HG03439 (cell line): ENCODE measurements at regions not wholly inside any gene's neighbourhood (a gene's known extent, or its start where the extent isn't known, plus 50 kb on each side); places are given as distances from the start of the nearest gene placed in this dataset.
A peak's percentile ranks its signal among the peaks of the same experiment; 100 is the strongest.
"Not testable (repeated sequence)": the region's sequence is repeated elsewhere in the genome, so short reads cannot be mapped to it uniquely, and the experiment has no call there.

Experiments
- ATAC-seq: cut with Tn5 transposase; IDR thresholded peaks from one replicate; pipeline ENCODE4 v1.9.1; 2021; ENCODE audit warnings: mild to moderate bottlenecking, moderate library complexity; ENCODE audit not compliant: unreplicated experiment

- no peak for ATAC-seq
Measured at GRCh38 chr10:4278186-4278585, 493.2 kb upstream of the KLF6 start.

- ATAC-seq: no peak
Measured at GRCh38 chr10:4276151-4276550, 491.1 kb upstream of the KLF6 start.

GRCh38 chr10:4274671-4275070 is 489.7 kb upstream of the KLF6 start:
- ATAC-seq: not testable (repeated sequence)

- no peak for ATAC-seq
Measured at GRCh38 chr10:4271193-4271592, 486.2 kb upstream of the KLF6 start.

- ATAC-seq: no peak
Measured at GRCh38 chr10:4270116-4270515, 485.1 kb upstream of the KLF6 start.

- not testable (repeated sequence) for ATAC-seq
Measured at GRCh38 chr10:4268490-4268889, 483.5 kb upstream of the KLF6 start.

GRCh38 chr10:4267086-4267773 is 482.2 kb upstream of the KLF6 start:
- ATAC-seq: no peak

GRCh38 chr10:4266416-4267085 is 481.5 kb upstream of the KLF6 start:
- no peak for ATAC-seq

- no peak for ATAC-seq
Measured at GRCh38 chr10:4265964-4266363, 481.0 kb upstream of the KLF6 start.

GRCh38 chr10:4264209-4264865 is 479.3 kb upstream of the KLF6 start:
- ATAC-seq: no peak

- ATAC-seq: no peak
Measured at GRCh38 chr10:4263601-4263921, 478.6 kb upstream of the KLF6 start.

GRCh38 chr10:4262870-4263600 is 478.0 kb upstream of the KLF6 start:
- no peak for ATAC-seq

- no peak for ATAC-seq
Measured at GRCh38 chr10:4262449-4262848, 477.4 kb upstream of the KLF6 start.

- no peak for ATAC-seq
Measured at GRCh38 chr10:4260483-4261124, 475.6 kb upstream of the KLF6 start.

- ATAC-seq: no peak
Measured at GRCh38 chr10:4257939-4258465, 473.0 kb upstream of the KLF6 start.

GRCh38 chr10:4256971-4257370 is 472.0 kb upstream of the KLF6 start:
- ATAC-seq: no peak

GRCh38 chr10:4255751-4256150 is 470.7 kb upstream of the KLF6 start:
- ATAC-seq: no peak

- no peak for ATAC-seq
Measured at GRCh38 chr10:4254101-4254994, 469.3 kb upstream of the KLF6 start.

- ATAC-seq: no peak
Measured at GRCh38 chr10:4252701-4253100, 467.7 kb upstream of the KLF6 start.

- peak; percentile 73 for ATAC-seq
Measured at GRCh38 chr10:4250587-4250887, 465.5 kb upstream of the KLF6 start.
